HG03558 (cell line): ENCODE measurements at regions not wholly inside any gene's neighbourhood (a gene's known extent, or its start where the extent isn't known, plus 50 kb on each side); places are given as distances from the start of the nearest gene placed in this dataset.

ENCODE experiments used
- ATAC-seq: cut with Tn5 transposase; IDR thresholded peaks from one replicate; pipeline ENCODE4 v1.9.1; 2021; ENCODE audit warnings: moderate number of reproducible peaks; ENCODE audit not compliant: unreplicated experiment; ENCODE audit errors: extremely low read depth

DNA sequence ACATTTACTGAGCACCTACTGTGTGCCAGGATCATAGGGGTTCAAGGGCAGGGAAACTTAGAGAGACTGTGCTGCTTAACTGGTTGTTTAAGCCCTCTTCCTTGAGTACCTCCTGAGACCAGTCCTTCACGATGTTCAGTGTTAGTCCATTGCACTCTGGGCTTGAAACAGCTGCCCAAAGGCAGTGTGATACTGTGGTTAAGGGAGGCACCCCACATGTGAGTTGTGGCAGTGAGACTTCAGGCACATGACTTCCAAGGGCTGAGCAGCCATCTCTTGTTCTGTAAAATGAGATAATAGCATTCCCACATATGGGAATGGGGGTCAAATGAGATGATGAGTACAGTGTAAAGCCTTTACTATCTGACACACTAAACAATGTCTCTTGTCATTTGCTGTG, 75.1 kb downstream of the LINGO1 start:
- ATAC-seq = no peak

DNA sequence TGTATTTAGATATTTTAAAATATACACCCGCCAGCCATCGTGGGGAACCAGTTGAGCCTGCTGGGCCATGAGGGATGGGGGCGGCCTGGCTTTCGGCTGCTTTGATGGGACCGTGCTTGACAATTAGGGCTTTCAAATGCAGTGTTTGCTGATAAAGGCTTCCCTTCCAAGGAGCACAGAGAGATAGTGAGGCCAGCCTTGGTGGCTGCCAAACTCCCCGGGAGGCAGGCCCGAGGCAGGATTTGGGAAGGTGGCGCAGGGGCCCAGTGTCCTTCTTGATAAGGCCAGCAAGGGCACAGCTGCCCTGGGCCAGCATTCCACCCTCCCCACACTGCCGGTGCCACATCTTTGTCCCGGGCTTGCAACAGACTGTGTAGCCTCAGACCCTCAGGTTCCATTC, 75.6 kb downstream of the LINGO1 start:
- no peak for ATAC-seq

DNA sequence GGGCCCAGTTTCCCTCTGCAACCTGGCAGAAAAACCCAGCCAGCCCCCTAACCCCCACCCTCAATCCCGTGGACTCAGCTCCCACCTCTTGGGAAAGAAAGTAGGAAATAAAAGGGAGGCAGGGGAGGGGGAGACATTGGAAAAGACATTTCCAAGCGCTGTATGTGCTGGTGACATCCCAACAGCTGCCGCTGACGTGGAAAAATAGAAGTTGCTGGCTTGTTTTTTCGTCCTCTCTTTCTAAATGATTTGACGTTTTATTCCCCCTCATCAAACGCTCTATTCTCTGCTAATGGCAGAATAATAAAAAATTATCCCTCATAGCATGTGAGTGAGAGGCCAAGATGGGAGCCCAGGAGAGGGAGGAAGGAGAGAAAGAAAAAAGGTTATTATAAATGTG, 76.1 kb downstream of the LINGO1 start:
- no peak for ATAC-seq

DNA sequence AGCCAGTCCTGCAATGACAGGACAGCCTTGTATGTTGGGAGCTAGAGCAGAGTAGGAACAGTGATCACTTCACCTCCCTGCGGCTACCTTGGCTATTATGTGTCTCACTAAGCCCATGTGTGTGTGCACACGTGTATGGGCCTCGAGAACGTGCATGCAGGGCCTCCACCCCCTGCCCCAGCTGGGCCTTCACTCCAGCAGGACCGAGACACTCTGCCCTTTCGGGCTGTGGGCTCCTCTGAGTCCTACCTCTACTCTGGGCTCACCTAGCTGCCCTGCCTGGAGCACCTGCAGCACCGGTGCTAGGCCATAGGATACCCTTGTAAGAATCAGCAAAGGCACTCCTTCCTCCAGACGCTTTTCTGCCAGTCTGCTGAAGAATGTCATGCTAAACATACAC, 77.5 kb downstream of the LINGO1 start:
- no peak for ATAC-seq

DNA sequence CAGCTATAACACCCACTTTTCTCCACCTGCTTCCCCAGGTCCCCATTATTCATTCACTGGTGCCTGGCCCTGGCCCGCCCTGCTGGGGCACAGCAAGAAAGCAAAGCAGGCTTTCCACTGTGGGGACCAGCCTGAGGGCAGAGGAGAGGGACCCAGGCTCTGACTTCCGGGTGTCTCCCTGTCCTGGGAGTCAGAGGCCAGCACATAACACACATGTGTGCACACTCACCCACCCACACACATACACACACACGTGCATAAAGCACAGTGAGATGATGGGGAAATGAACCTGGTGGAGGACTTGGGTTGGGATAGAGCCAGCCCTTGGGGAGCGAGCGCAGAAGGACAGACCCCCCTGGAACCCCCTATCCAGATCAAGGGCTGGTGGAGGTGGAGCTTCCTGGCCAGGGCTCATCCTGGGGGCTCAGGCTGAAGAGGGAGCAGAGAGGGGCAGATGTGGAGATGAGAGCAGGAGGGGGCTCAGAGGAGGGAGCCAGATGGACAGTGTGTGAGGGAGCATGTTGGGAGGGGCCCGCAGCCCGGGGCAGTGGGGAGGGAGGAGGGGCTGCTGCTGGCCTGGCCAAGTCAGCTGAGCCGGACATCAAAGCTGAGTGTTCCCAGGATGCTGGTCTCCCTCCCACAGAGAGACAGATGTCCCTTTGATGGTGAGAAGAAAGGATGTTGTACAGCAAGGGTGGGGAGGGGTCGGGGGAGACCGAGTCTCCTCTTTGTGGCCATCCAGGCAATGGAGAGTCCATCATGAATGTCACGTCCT, 78.2 kb downstream of the LINGO1 start:
- ATAC-seq = no peak

DNA sequence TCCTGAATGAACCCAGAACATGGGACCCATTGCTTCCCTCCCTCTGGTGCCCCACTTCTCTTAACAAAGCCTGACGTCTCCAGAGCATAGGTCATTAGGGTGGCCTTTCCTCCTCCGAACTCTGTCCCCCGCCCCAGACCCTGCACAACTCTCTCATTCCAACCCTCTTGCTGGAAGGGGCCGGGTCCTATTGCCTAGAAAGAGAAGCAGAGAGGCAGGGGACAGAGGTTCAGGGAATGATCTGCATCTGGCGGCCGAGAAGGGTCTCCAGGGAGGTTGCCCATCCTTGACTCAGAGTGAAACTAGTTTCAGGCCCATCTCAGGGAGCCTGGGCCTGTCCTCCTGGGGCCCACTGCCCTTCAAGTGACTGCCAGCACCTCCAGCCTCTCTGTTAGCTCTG, 79.0 kb downstream of the LINGO1 start:
- no peak for ATAC-seq

DNA sequence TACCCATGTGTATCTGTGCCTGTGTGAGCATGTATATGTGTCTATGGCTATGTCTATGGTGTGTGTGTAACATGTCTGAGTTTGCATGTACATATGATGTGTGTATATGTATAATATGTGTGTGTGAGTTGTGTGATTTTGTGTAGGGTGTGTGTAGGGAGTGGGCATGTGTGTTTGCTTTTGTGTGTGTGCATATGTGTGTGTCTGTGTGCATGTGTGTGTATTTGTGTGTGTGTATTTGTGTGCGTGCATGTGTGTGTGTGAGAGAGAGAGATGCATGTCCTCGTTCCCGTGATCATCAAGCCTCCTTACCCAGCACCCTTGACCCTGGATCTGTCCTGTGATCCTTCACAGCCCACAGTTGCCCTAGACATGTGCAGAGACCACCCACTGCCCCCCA, 79.5 kb downstream of the LINGO1 start:
- no peak for ATAC-seq

DNA sequence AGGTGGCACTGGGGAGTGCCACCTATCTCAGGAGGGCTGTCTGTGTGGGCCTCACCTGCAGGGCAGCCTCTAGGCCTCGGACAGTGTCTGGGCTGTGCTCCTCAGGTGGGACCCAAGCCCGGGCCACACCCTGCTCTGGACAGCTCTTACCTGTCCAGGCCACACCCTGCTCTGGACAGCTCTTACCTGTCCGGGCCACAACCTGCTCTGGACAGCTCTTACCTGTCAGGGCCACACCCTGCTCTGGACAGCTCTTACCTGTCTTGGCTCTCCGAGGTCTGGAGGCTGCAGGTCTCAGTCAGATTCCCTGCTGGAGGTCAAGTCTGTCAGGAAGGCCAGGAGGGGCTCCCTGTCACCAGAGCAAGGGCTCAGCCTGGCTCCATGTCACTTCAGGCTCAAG, 80.6 kb downstream of the LINGO1 start:
- ATAC-seq = no peak

DNA sequence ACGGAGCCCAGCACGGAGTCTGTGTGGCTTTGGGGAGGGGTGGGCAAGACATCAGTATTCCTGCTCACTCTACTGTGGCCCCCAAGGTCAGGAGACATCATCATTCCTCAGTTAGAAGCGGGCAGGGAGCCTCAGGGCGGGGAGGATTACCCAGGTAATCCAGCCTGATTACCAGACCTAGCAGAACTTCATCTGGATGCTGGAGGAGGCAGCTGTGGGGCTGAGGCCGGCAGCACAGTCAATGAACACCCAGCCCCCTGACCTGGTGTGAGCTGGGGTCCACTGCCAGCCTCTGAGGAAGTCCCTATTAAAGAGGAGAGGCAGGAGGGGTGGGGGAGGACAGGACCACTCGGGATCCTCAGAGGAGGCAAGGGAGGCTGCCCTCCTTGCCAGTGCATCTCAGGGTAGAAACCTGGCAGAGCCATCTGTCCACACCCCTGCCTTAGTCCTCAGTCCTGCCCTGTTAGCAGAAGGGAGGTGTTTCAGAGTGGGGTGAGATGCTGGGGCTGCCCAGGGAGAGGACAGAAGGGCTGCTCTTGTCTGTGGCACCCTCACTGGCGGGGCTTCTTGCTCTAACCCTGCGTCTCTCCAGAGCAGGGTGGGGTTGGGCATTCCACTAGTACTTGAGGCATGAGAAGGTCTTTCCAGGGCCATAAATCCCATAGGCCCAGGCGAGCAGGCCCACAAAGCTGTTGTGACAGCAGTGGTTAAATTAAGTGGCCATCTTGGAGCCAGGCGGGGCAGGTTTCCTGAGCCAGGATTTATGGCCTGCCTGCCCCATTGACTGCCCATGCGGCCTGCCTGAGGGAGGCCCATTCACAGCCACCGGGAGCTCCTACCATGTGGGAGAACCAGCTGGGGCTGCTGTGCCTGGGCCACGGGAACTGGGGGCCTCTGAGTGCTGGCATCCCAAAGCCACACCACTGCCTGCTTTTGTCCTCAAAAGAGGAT, 82.1 kb downstream of the LINGO1 start:
- ATAC-seq = no peak

DNA sequence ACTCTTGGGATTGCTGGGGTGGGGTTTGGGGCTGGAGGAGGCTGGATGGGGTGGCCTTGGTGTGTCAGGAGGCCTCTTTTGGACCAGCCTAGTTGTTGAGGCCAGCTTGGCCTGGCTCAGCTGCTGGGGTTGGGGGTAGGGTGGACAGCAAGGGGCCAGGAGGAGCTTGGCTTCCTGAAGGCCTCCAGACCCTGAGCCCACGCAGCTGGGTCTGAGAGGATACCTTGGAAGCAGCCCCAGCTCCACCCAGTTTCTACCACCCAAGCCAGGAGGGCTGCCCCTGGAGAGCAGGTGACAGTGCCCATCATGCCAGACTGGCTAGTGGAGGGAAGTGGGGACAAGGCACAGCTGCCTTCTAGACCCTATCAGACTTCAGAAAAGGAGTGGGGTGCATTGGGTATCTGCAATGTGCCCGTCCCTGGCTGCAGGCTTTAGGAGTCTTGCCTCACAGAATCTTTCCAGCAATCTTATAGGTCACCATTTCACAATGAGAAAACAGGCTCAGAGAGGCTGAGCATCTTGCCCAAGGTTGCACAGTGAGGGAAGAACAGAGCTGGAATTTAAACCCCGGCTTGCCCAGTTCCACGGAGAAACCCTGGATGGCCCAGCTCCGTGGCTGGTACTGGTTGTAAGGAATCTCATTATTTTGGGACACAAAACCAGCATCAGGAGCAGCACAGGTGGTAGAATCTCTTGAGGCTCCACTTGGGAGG, 83.0 kb downstream of the LINGO1 start:
- ATAC-seq = no peak

DNA sequence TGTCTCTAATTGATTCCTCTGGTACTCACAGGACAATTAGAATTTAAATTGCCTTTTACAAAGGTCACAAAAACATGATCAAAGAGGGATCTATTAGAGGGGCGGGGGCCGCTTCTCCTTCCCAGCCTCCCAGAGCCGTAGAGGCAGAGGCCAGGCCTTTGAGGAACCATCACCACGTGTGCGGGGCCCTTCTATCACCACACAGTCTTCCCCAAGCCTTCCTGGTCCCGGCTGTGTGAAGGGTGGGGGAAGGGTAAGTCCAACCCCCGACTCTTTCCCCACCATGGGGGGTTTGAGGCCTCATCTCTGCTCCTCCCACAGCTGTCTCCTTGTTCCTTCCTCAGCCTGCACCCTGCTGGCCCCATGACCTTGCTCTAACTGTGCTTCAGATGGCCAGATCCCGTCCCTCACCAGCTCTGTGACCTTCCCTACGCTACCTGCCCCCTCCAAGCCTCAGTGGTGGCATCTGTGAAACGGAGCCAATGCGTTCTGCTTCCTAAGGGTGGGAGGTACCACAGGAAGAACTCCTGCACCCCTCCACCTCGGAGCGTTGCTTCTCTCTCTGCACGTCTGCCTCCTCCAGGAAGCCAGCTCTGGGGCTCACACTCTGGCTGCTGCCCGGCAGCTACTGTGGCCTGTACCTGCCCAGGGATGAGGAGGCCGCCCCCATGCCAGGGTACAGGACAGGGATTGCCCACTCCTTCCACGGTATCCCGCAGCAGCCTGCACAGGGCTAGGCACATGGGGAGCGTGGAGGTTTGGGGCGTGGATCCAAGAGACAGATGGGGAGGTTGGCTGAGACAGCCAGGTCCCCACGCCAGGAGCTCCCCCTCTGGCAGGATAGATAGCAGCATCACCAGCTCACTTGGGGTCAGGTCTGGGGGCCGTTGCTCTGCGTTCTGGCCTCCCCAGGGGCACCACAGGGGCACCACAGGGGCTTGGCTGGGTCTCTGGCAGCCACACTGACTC, 83.8 kb downstream of the LINGO1 start:
- ATAC-seq = no peak

DNA sequence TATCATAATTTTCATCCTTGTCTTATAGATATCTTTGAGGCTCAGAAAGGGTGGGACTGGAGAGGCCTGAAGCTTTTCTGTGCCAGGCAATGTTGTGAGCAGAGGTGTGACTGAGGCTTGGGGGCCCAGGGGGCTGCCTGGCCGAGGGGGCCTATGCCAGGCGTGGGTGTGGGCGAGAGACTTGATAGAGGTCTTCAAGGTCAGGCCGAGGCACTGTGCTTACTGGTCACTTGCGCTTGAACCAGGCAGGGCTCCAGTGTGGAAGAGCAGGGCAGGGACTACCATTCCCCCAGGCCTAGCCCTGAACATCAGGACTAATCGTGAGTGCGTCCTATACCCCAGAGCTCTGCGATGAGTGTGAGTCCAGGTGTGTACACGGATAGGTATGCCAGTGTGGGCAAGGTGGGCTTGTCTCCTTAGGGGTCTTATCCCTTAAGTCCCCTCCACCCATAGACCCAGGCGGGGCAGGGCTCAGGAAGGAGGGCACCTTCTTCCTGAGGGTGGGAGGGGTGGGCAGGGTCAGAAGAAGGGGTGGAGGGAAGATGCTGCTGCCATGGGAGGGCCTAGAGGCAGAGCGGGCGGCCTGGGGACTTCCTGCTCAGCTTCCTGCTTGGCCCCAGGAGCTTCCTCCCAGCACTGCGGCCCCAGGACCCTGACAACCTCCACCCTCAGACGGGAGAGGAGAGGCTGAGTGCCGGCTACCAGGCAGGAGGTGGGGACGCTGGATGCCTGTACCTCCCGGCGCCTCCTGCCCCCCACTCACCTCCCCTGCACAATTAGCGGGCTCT, 84.7 kb downstream of the LINGO1 start:
- ATAC-seq = no peak

DNA sequence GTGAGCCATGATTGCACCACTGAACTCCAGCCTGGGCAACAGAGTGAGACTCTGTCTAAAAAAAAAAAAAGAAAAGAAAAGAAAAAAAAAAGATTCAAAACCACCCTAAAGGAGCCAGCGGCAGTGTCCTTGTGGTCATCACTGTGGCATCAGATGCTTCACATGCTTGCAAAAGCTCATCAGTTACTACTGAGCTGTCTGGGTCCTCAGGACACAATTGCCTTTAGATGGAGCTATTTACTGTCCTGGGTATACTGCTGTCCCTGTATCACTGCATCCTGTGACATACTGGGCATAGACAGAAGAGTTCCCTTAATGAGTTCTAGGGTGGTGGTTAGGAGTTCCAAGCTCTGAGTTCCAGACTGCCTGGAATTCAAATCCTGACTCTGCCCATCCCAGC, 85.8 kb downstream of the LINGO1 start:
- no peak for ATAC-seq

DNA sequence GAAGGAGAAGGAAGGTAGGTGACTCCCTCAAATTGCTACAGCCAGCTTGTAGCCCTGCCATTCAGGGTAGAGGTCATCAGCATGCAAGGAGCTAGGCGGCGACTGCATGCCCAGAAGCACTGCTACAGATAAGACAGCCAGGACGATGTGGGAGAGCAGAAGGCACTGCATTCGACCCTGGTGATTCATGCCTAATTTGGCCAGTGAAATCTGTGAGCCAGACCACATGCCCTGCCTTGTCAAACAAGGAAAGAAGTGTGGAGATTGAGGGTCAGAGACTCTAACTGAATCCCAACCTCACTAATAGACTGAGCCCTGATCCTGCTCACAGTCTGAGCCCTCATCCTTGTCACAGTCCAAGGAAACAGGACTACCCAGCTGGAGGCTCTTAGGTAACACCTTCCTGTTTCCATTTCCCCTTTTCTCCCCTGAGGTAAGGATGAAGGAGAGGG, 86.6 kb downstream of the LINGO1 start:
- no peak for ATAC-seq

DNA sequence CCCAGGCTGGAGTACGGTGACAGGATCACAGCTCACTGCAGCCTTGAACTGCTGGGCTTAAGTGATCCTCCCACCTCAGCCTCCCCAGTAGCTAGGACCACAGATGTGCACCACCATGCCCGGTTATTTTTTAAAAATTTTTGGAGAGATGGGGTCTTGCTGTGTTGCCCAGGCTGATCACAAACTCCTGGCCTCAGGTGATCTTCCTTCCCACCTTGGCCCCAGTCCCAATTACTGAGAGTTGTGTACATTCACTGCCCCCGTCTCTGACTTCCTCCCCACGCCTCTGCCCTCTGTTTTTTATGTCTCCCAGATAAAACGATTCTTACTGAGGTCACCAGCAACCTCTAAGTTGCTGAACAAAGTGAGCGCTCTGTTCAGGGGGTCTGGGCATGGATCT, 87.7 kb downstream of the LINGO1 start:
- ATAC-seq = no peak

DNA sequence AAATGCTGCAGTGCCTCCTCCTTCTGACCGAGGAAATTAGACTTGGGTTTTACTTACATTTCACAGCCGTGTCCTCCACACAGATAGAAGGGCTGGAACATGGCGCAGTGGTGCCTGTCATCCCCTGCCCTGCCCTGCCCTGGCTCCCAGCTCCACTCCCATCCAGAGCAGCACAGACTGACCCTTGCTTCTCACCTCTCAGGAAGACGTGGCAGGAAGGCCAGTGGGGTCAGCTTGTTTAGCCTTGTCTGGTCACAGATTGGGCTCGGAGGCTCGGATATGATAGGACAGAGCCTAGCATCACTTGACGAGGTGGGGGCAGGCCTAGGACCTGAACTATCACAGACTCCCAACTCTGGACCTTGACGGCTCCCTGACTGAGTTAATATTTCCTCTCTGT, 88.5 kb downstream of the LINGO1 start:
- no peak for ATAC-seq

DNA sequence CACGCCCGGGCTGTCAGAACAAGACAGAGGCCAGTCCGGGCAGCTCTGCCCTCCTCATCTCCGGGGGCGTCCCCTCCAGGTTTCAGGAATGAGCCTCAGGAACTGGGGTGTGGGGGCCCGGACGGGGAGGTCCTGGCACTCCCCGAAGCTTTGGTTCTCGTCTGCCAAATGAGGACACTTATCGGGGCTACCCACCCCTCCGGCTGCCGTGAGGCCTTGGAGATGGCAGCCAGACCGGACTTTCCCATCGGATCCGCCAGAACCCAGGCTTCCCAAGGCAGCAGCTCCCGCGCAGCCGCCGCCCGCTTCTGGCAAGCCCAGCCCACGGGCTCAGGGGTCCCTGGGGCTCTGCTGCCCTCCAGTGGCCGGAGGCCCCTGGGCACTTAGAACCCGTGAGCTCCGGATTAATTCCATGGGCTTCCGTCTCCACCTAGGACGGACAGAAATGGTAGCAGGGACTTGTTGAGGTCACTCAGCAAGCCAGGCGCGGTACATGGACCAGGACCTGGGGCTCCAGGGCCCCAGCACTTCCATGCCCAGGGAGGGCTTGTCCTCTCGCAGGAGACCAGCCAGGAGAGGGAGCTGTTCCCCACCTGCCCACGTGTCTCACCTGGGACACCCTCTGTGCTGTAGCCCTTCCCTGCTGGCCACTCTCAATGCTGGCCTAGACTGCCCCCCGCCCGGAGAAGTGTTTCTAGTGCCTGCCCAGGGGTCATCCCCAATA, 89.4 kb downstream of the LINGO1 start:
- ATAC-seq = no peak

DNA sequence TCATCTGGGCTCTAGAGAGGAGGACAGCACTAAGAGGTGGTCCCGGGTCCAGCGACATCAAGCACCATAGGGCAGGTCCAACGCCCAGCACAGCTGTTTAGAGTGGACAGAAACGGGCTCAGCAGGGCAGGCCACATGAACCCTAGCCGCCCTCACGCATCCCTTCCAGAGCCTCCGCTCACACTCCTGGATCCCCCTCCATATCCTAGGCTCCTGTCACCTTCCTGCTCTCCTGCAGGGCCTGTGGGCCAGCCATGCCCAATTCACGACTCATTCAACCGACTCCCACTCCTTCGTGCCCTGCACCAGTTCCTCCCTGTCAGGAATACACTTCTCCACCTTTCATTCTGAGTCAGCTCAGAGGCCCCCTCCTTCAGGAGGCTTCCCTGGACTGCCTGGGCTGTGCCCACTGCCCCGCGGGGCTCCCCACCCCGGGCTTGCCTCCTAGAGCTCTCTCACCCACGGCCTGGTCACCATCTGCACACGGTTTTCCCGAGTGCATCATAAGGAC, 90.2 kb downstream of the LINGO1 start:
- no peak for ATAC-seq
